ENCODE measurements at regions not wholly inside any gene's neighbourhood (a gene's known extent, or its start where the extent isn't known, plus 50 kb on each side); places are given as distances from the start of the nearest gene placed in this dataset.

- DNase-seq (ENCODE audit: low read depth, low spot score): no peak
These were observed 184.7 kb upstream of the FN1 start for GRCh38 chr2:215620528-215620927.

- DNase-seq (ENCODE audit: low read depth, low spot score): no peak
These were observed 184.1 kb upstream of the FN1 start for GRCh38 chr2:215619989-215620388.

GRCh38 chr2:215619022-215619958 lies 183.4 kb upstream of the FN1 start:
- no peak for DNase-seq (ENCODE audit: low read depth, low spot score)

- DNase-seq (ENCODE audit: low read depth, low spot score): no peak
These were observed 182.3 kb upstream of the FN1 start for GRCh38 chr2:215618145-215618544.

- no peak for DNase-seq (ENCODE audit: low read depth, low spot score)
These were observed 181.4 kb upstream of the FN1 start for GRCh38 chr2:215617060-215617824.

- DNase-seq (ENCODE audit: low read depth, low spot score): no peak
These were observed 179.9 kb upstream of the FN1 start for GRCh38 chr2:215615803-215616174.

GRCh38 chr2:215615067-215615802 lies 179.4 kb upstream of the FN1 start:
- no peak for DNase-seq (ENCODE audit: low read depth, low spot score)

- no peak for DNase-seq (ENCODE audit: low read depth, low spot score)
These were observed 178.4 kb upstream of the FN1 start for GRCh38 chr2:215614296-215614695.

GRCh38 chr2:215613888-215614287 lies 178.0 kb upstream of the FN1 start:
- DNase-seq (ENCODE audit: low read depth, low spot score): no peak

- DNase-seq (ENCODE audit: low read depth, low spot score): no peak
These were observed 177.4 kb upstream of the FN1 start for GRCh38 chr2:215613280-215613679.

GRCh38 chr2:215612786-215613185 lies 176.9 kb upstream of the FN1 start:
- no peak for DNase-seq (ENCODE audit: low read depth, low spot score)

GRCh38 chr2:215611609-215612386 lies 175.9 kb upstream of the FN1 start:
- no peak for DNase-seq (ENCODE audit: low read depth, low spot score)

- DNase-seq (ENCODE audit: low read depth, low spot score): no peak
These were observed 173.5 kb upstream of the FN1 start for GRCh38 chr2:215609089-215610032.

GRCh38 chr2:215607766-215608165 lies 171.9 kb upstream of the FN1 start:
- DNase-seq (ENCODE audit: low read depth, low spot score): no peak

- no peak for DNase-seq (ENCODE audit: low read depth, low spot score)
These were observed 170.4 kb upstream of the FN1 start for GRCh38 chr2:215606219-215606618.

- no peak for DNase-seq (ENCODE audit: low read depth, low spot score)
These were observed 169.3 kb upstream of the FN1 start for GRCh38 chr2:215605214-215605613.

- no peak for DNase-seq (ENCODE audit: low read depth, low spot score)
These were observed 168.7 kb upstream of the FN1 start for GRCh38 chr2:215604606-215605005.

- no peak for DNase-seq (ENCODE audit: low read depth, low spot score)
These were observed 167.6 kb upstream of the FN1 start for GRCh38 chr2:215603440-215603839.

GRCh38 chr2:215602997-215603396 lies 167.1 kb upstream of the FN1 start:
- DNase-seq (ENCODE audit: low read depth, low spot score): no peak
